Panc1 (cell line): ENCODE measurements at regions not wholly inside any gene's neighbourhood (a gene's known extent, or its start where the extent isn't known, plus 50 kb on each side); places are given as distances from the start of the nearest gene placed in this dataset.

Experiments used
- ATAC-seq: fragments of 200-7000 bp; cut with Tn5 transposase; 2 replicates; pipeline ENCODE4 v1.9.1; 2020; ENCODE audit warnings: mild to moderate bottlenecking, moderate library complexity
- BruUV-seq: library from RNA; stranded (reverse); fragments of 400-500 nt; replicated peaks from 2 replicates; lab custom pipeline; 2021; lab: Mats Ljungman, UMichigan
- CTCF ChIA-PET: fragments of 300-600 bp; sonication (Branson Sonifier 250); formaldehyde crosslinking; loops from one replicate; lab custom pipeline; 2022; ENCODE audit warnings: antibody characterized with exemption; lab: Charles Lee
- POLR2A ChIA-PET: fragments of 300-600 bp; sonication (Branson Sonifier 250); formaldehyde crosslinking; loops from one replicate; lab custom pipeline; 2022; ENCODE audit warnings: antibody characterized with exemption; lab: Charles Lee
- DNase-seq: peaks from one replicate; pipeline ENCODE4 v3.0.0-alpha.2; 2010; ENCODE audit warnings: low read depth, low spot score
- H3K27ac ChIP-seq: 2 replicates; pipeline ENCODE4 v1.5.1; 2011; ENCODE audit warnings: mild to moderate bottlenecking, low read length, inconsistent platforms
- H3K27me3 ChIP-seq: fragments of 200-500 bp; sonication (Bioruptor generic); 2 replicates; pipeline ENCODE4 v1.6.0; 2014; ENCODE audit warnings: low read length, inconsistent platforms; ENCODE audit not compliant: control insufficient read depth, insufficient read depth
- H3K36me3 ChIP-seq: fragments of 200-500 bp; sonication (Bioruptor generic); 2 replicates; pipeline ENCODE4 v1.5.1; 2014; ENCODE audit warnings: inconsistent platforms, mild to moderate bottlenecking, low read length, moderate library complexity; ENCODE audit not compliant: control insufficient read depth, insufficient read depth
- H3K4me1 ChIP-seq: 2 replicates; pipeline ENCODE4 v1.5.1; 2011; ENCODE audit warnings: inconsistent platforms, mild to moderate bottlenecking, low read length, moderate library complexity; ENCODE audit not compliant: control insufficient read depth, insufficient read depth
- H3K4me3 ChIP-seq, 2 experiments: 2 replicates each; pipeline ENCODE4 v1.5.1; 2011 to 2012; ENCODE audit warnings: low read depth in 2 of 2, low read length in 2 of 2, mild to moderate bottlenecking in 2 of 2, inconsistent platforms in 1 of 2, moderate library complexity in 1 of 2
- H3K9me3 ChIP-seq: fragments of 200-500 bp; sonication (Bioruptor generic); 2 replicates; pipeline ENCODE4 v1.5.1; 2014; ENCODE audit warnings: low read depth, mild to moderate bottlenecking, inconsistent platforms, low read length, moderate library complexity; ENCODE audit not compliant: control insufficient read depth, insufficient read depth
- CTCF ChIP-seq: fragments of 450-650 bp; IDR thresholded peaks from 2 replicates; pipeline ENCODE4 v1.5.1; 2017; ENCODE audit warnings: mild to moderate bottlenecking
- POLR2AphosphoS5 ChIP-seq: IDR thresholded peaks from 2 replicates; pipeline ENCODE4 v1.6.1; 2012; ENCODE audit warnings: mild to moderate bottlenecking, low read depth, low read length, moderate library complexity
- REST ChIP-seq, 2 experiments: IDR thresholded peaks; 2 replicates each; pipeline ENCODE4 v1.6.1; 2011 to 2012; ENCODE audit warnings: low read depth in 2 of 2, control low read depth in 1 of 2, low read length in 1 of 2, mild to moderate bottlenecking in 1 of 2, moderate library complexity in 1 of 2; ENCODE audit not compliant: insufficient read depth in 1 of 2
- SIN3A ChIP-seq: IDR thresholded peaks from 2 replicates; pipeline ENCODE4 v1.6.1; 2012; ENCODE audit warnings: low read depth, mild to moderate bottlenecking, low read length, moderate library complexity, borderline replicate concordance; ENCODE audit not compliant: insufficient read depth
- TCF7L2 ChIP-seq: IDR thresholded peaks from 2 replicates; pipeline ENCODE4 v1.6.1; 2011; ENCODE audit warnings: mild to moderate bottlenecking, low read depth, low read length, inconsistent platforms
- in situ Hi-C: cut with HindIII; loops from 2 replicates; pipeline ENCODE4 v1.10.0; 2016; ENCODE audit warnings: low sequenced_read_pairs, low pct_unique_long_range_greater_than_20kb
- intact Hi-C: fragments of 100-400 bp; cut with micrococcal nuclease; formaldehyde crosslinking; loops from one replicate; pipeline ENCODE4 v1.10.0; 2022; ENCODE audit not compliant: unreplicated experiment

- ATAC-seq (no peak), DNase-seq (no peak)
- no peaks in the 10 kb centered on the region for H3K9me3 ChIP-seq
- no peaks in the 10 kb centered on the region for H3K36me3 ChIP-seq
- TF ChIP-seq SIN3A (no peak), TCF7L2 (no peak)
- BruUV-seq = no TSS peak
- H3K27ac ChIP-seq = no peak overlapping the region
- in situ Hi-C loops (no loop called here), intact Hi-C loops (no loop called here)
- no peak overlapping the region for H3K4me3 ChIP-seq
- ChIA-PET CTCF (no interaction called here), POLR2A (no interaction called here)
- H3K4me1 ChIP-seq = no peaks in the 10 kb centered on the region
- no peaks in the 10 kb centered on the region for H3K27me3 ChIP-seq
Observed at GRCh38 chr7:46613551-46613950, 692.5 kb upstream of the IGFBP3 start.

GRCh38 chr7:46613116-46613515, 692.0 kb upstream of the IGFBP3 start:
- CTCF ChIA-PET = interaction anchor here (0.6 kb wide), 1 partner anchor 261 kb away, joined by 3 read pairs; no protein-coding TSS in a partner anchor
- ATAC-seq = no peak
- no TSS peak for BruUV-seq
- Histone ChIP-seq H3K36me3 (no peaks in the 10 kb centered on the region), H3K9me3 (no peaks in the 10 kb centered on the region), H3K27me3 (no peaks in the 10 kb centered on the region), H3K27ac (no peak overlapping the region), H3K4me1 (no peaks in the 10 kb centered on the region), H3K4me3 (no peak overlapping the region)
- intact Hi-C loops = no loop called here
- no peak for TF ChIP-seq CTCF
- in situ Hi-C loops = no loop called here
- POLR2A ChIA-PET = no interaction called here
- DNase-seq = no peak

GRCh38 chr7:46611508-46611907, 690.4 kb upstream of the IGFBP3 start:
- ChIA-PET CTCF (no interaction called here), POLR2A (no interaction called here)
- ATAC-seq (no peak), DNase-seq (no peak)
- Histone ChIP-seq H3K4me3 (no peak overlapping the region), H3K36me3 (no peaks in the 10 kb centered on the region), H3K27ac (no peak overlapping the region), H3K9me3 (no peaks in the 10 kb centered on the region), H3K4me1 (no peaks in the 10 kb centered on the region), H3K27me3 (no peaks in the 10 kb centered on the region)
- in situ Hi-C loops (no loop called here), intact Hi-C loops (no loop called here)
- BruUV-seq = no TSS peak
- TF ChIP-seq TCF7L2 (no peak), REST (IDR thresholded peaks at IDR 0.05; ENCODE audit: insufficient read depth in 1 of 2, low read depth in 2 of 2, low read length in 1 of 2) (no peak), POLR2AphosphoS5 (no peak), SIN3A (no peak), CTCF (no peak)
